ENCODE measurements at regions not wholly inside any gene's neighbourhood (a gene's known extent, or its start where the extent isn't known, plus 50 kb on each side); places are given as distances from the start of the nearest gene placed in this dataset.

GRCh38 chr11:116388146-116388545 lies 384.6 kb downstream of the BUD13 start:
- TF ChIP-seq, protein P1, sequence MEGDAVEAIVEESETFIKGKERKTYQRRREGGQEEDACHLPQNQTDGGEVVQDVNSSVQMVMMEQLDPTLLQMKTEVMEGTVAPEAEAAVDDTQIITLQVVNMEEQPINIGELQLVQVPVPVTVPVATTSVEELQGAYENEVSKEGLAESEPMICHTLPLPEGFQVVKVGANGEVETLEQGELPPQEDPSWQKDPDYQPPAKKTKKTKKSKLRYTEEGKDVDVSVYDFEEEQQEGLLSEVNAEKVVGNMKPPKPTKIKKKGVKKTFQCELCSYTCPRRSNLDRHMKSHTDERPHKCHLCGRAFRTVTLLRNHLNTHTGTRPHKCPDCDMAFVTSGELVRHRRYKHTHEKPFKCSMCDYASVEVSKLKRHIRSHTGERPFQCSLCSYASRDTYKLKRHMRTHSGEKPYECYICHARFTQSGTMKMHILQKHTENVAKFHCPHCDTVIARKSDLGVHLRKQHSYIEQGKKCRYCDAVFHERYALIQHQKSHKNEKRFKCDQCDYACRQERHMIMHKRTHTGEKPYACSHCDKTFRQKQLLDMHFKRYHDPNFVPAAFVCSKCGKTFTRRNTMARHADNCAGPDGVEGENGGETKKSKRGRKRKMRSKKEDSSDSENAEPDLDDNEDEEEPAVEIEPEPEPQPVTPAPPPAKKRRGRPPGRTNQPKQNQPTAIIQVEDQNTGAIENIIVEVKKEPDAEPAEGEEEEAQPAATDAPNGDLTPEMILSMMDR (IDR thresholded peaks at IDR 0.05) = no peak
- no peak for TF ChIP-seq POLR2A (IDR thresholded peaks at IDR 0.05)
